Type B pancreatic cell (in vitro differentiated cells): ENCODE measurements at regions not wholly inside any gene's neighbourhood (a gene's known extent, or its start where the extent isn't known, plus 50 kb on each side); places are given as distances from the start of the nearest gene placed in this dataset.

ENCODE experiments used
- DNase-seq: peaks from one replicate; pipeline ENCODE4 v3.0.0; 2021; ENCODE audit warnings: mixed read lengths; ENCODE audit not compliant: unreplicated experiment; ENCODE audit errors: extremely low spot score
- H3K27ac Mint-ChIP-seq: 2 replicates; pipeline ENCODE4 v1.8.0; 2021; ENCODE audit warnings: mild to moderate bottlenecking, mixed read lengths
- H3K27me3 Mint-ChIP-seq: 2 replicates; pipeline ENCODE4 v1.8.0; 2021; ENCODE audit warnings: mixed read lengths
- H3K36me3 Mint-ChIP-seq: 2 replicates; pipeline ENCODE4 v1.8.0; 2021; ENCODE audit warnings: mixed read lengths
- H3K4me1 Mint-ChIP-seq: one replicate; pipeline ENCODE4 v1.8.0; 2021; ENCODE audit warnings: mixed read lengths; ENCODE audit not compliant: unreplicated experiment
- H3K4me3 Mint-ChIP-seq: 2 replicates; pipeline ENCODE4 v1.8.0; 2021; ENCODE audit warnings: mild to moderate bottlenecking, mixed read lengths
- H3K9me3 Mint-ChIP-seq: 2 replicates; pipeline ENCODE4 v1.8.0; 2021; ENCODE audit warnings: mixed read lengths
- TF ChIP-seq, protein P1 (sequence below): fragments of 200-600 bp; sonication (generic); conservative IDR thresholded peaks from 2 replicates; pipeline ENCODE4 v1.5.0; 2021; ENCODE audit warnings: antibody characterized with exemption, mild to moderate bottlenecking

GRCh38 chr13:105543742-105544141 is 991.7 kb downstream of the EFNB2 start:
- H3K36me3 Mint-ChIP-seq: no peaks in the 10 kb centered on the region

DNA sequence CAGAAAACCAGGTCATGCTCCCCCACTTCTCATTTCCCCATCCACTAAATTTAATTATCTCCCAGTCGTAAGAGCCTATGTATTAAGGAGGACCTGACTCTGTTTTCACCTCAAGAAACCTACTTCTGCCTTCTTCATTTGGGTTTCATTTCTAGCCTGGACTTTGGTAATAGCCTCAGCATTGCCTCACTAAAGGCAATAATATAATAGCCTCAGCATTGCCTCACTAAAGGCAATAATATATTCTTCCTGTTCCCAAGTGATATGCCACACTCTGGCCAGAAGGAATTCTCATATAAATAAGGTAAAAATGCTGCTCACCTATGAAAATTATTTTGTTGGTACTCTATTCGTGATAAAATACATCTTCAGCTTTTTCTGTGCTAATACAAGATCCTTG is 993.9 kb downstream of the EFNB2 start:
- H3K9me3 Mint-ChIP-seq: no peaks in the 10 kb centered on the region
- TF ChIP-seq, protein P1, sequence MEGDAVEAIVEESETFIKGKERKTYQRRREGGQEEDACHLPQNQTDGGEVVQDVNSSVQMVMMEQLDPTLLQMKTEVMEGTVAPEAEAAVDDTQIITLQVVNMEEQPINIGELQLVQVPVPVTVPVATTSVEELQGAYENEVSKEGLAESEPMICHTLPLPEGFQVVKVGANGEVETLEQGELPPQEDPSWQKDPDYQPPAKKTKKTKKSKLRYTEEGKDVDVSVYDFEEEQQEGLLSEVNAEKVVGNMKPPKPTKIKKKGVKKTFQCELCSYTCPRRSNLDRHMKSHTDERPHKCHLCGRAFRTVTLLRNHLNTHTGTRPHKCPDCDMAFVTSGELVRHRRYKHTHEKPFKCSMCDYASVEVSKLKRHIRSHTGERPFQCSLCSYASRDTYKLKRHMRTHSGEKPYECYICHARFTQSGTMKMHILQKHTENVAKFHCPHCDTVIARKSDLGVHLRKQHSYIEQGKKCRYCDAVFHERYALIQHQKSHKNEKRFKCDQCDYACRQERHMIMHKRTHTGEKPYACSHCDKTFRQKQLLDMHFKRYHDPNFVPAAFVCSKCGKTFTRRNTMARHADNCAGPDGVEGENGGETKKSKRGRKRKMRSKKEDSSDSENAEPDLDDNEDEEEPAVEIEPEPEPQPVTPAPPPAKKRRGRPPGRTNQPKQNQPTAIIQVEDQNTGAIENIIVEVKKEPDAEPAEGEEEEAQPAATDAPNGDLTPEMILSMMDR: no peak
- no peaks in the 10 kb centered on the region for H3K4me1 Mint-ChIP-seq
- no peak overlapping the region for H3K27ac Mint-ChIP-seq
- H3K4me3 Mint-ChIP-seq: no peak overlapping the region
- no peaks in the 10 kb centered on the region for H3K27me3 Mint-ChIP-seq
- no peak for DNase-seq
- no peaks in the 10 kb centered on the region for H3K36me3 Mint-ChIP-seq

More at GRCh38 chr13:105543742-105544141, 991.7 kb downstream of the EFNB2 start:
- DNase-seq: no peak
- H3K4me1 Mint-ChIP-seq: no peaks in the 10 kb centered on the region
- H3K9me3 Mint-ChIP-seq: no peaks in the 10 kb centered on the region
- no peak overlapping the region for H3K27ac Mint-ChIP-seq
- no peaks in the 10 kb centered on the region for H3K27me3 Mint-ChIP-seq
- H3K4me3 Mint-ChIP-seq: no peak overlapping the region
- TF ChIP-seq, protein P1: no peak

GRCh38 chr13:105538346-105538745 is 997.1 kb downstream of the EFNB2 start:
- TF ChIP-seq, protein P1: no peak
- Mint-ChIP-seq H3K9me3 (peaks cover 8% of the 10 kb centered on the region), H3K4me1 (no peaks in the 10 kb centered on the region), H3K27ac (no peak overlapping the region), H3K4me3 (no peak overlapping the region), H3K27me3 (no peaks in the 10 kb centered on the region), H3K36me3 (no peaks in the 10 kb centered on the region)
- DNase-seq: no peak

- TF ChIP-seq, protein P1: no peak
- Mint-ChIP-seq H3K4me3 (no peak overlapping the region), H3K9me3 (peaks cover 8% of the 10 kb centered on the region), H3K4me1 (no peaks in the 10 kb centered on the region), H3K27ac (no peak overlapping the region), H3K27me3 (no peaks in the 10 kb centered on the region), H3K36me3 (no peaks in the 10 kb centered on the region)
- DNase-seq: no peak
Measured at GRCh38 chr13:105537113-105537512, 998.3 kb downstream of the EFNB2 start.

- no peak for DNase-seq
- Mint-ChIP-seq H3K36me3 (no peaks in the 10 kb centered on the region), H3K27me3 (no peaks in the 10 kb centered on the region), H3K9me3 (peaks cover 8% of the 10 kb centered on the region), H3K4me3 (no peak overlapping the region), H3K4me1 (no peaks in the 10 kb centered on the region), H3K27ac (no peak overlapping the region)
- TF ChIP-seq, protein P1: no peak
Measured at GRCh38 chr13:105530468-105530867, 1005.0 kb downstream of the EFNB2 start.

DNA sequence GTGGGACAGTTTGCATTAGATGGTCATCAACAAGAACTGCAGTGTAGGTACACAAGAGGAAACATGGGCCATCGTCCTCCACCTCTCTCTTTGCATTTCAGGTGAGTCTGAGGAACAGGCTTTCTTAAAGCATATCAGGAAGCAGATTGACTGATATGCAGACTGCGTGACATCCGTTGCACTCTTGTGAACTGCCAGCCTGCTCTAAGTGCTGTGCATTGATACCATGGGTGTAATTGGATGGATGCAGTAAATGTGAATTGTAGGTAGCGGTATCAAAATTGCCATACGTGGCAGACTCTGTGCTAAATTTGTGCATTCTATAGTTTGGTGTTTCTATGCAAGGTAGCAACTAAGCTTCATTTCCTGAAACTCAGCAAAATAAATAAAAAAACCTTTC is 1008.3 kb downstream of the EFNB2 start:
- H3K27ac Mint-ChIP-seq: no peak overlapping the region
- no peaks in the 10 kb centered on the region for H3K27me3 Mint-ChIP-seq
- TF ChIP-seq, protein P1: no peak
- no peak overlapping the region for H3K4me3 Mint-ChIP-seq
- no peak for DNase-seq
- H3K4me1 Mint-ChIP-seq: no peaks in the 10 kb centered on the region
- no peaks in the 10 kb centered on the region for H3K36me3 Mint-ChIP-seq
- peaks cover 7% of the 10 kb centered on the region for H3K9me3 Mint-ChIP-seq
